HG02870 (cell line): ENCODE measurements at regions not wholly inside any gene's neighbourhood (a gene's known extent, or its start where the extent isn't known, plus 50 kb on each side); places are given as distances from the start of the nearest gene placed in this dataset.
"Not testable (repeated sequence)": the region's sequence is repeated elsewhere in the genome, so short reads cannot be mapped to it uniquely, and the experiment has no call there.

Source experiments
- ATAC-seq: cut with Tn5 transposase; IDR thresholded peaks from one replicate; pipeline ENCODE4 v1.9.1; 2021; ENCODE audit warnings: mild to moderate bottlenecking, moderate library complexity; ENCODE audit not compliant: unreplicated experiment

DNA sequence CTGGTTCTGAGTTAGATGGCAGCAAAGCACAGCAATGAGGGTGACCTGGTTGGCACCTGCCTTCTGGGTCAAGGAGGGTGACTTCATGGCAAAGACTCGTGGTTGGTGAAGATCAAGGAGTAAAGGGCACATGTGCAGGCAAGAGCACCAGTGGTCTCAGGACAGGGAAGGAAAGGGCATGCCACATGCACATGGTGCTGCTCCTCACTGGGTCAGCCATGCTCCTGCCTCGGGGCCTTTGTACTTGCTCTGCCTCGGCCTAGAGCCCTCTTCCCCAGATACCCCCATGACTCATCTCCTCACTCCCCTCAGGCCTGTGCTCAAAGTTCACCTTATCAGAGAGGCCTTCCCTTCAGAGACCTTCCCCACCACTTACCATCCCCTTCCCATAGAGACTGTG lies 106.7 kb upstream of the KDM7A start:
- no peak for ATAC-seq

DNA sequence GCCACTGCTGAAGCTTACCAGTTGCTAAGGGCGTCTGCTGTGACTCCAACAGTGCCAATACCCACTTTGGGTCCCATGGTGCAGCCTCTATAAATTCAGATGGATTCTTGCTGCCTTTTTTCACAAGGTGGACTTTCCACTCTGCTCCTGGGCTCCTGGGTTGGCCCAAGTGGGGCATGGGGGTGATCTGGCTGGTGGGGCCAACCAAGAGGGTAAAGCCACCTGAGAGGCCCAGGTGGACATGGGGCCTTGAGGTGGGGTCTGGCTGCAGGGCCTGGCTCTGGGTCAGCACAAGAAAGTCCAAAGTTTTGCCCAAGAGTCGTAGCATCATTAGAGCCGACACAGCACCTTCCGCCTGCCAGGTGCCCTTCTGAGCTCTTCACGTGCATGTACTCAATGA lies 105.2 kb upstream of the KDM7A start:
- no peak for ATAC-seq

DNA sequence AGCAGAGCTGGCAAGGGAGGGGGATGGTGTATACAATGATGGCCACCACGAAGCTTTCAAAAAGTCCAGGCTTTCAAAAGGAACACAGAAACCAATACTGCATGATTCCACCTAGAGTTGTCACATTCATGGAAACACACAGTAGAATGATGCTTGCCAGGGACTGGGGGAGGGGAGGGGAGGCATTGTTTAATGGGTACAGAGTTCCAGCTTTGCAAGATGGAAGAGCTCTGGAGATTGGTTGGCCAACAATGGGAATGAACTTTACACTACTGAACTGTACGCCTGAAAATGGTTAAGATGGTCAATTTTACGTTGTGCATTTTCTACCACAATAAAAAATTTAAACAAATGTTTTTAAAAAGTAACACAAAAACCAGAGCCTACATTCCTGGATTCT lies 104.5 kb upstream of the KDM7A start:
- no peak for ATAC-seq

DNA sequence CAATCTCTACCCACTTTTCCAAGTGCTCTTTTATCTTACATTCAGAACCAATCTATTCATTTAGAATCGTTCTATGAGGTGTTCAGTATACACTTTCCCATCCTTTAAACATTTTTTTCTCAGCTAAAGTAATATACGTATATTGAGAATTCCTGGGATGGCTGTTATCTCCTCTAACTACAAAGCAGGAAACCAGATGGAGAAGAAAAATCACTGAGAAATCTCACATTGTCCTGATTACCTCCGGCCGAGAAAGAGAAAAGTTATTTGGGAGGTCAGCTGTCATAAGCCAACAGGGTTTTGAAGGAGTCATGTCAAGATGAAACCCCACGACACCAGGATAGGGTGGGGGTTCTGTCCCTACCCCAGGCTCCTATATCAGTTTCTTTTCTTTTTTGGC lies 99.2 kb upstream of the KDM7A start:
- ATAC-seq: no peak

DNA sequence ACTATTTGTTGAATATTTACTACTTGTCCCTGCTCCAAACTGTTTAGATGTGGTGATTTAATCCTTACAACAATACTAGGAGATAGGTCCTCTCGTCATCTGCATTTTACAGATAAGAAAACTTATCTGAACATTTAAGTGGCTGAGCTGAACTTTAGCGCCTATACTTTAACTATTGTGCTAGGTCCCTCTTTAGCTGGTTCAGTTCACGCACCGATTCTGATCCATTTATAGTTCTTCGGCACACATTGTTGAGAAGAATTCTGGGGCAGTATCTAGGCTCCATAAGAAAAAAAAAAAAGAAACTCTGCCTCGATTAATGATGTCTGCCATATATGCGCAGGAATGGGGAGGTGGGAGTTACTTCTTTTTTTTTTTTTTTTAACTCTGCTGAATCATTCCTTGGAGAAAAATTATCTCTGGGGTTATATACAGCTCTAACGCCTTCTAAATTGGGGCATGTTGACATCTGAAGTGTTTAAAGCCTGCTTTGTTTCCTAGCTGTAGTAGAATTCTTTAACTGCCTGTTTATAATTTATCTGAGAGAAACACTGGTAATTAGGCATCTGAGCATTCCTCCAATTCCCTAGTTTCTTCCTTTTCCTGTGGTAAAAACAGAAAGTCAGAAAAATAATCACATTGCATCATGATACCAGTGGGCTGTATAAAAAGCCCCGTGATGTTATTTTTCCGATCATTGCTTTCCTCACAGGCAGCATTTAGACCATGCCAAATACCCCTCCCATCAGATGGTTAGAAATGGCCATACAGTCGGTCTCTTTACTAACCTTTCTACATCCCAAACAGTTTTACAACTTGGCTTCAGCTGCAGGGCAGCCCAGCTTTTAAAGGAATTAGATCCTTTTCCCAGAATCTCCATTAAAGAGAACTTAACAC lies 98.5 kb upstream of the KDM7A start:
- ATAC-seq: no peak

DNA sequence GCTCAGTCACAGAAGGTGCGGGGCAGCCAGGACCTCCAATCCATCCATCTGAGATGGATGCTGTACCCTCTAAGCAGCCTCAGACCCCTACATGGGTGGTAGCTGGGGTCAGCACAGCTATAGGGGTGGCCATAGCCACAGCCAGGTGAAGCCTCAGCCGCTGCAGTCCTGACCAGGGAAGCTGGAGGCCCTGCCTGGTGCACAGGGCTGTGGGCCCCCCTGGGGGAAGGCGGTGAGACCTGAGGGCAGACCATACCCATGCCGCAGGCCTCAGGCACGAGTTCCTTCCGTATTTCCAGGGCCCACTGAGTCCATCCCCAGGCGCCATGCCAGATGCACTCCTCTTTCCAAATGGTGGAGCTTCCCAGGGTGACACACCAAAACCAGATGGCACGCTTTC lies 96.6 kb upstream of the KDM7A start:
- ATAC-seq: no peak

DNA sequence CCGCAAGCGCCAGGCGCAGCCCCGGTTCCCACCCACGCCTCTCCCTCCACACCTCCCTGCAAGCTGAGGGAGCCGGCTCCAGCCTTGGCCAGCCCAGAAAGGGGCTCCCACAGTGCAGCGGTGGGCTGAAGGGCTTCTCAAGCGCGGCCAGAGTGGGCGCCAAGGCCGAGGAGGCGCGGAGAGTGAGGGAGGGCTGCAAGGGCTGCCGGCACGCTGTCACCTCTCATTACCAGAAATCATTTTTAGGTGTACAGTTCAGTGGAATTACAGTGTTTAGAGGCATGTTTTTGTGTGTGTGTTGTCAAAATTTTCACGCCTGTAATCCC lies 94.8 kb upstream of the KDM7A start:
- not testable (repeated sequence) for ATAC-seq

DNA sequence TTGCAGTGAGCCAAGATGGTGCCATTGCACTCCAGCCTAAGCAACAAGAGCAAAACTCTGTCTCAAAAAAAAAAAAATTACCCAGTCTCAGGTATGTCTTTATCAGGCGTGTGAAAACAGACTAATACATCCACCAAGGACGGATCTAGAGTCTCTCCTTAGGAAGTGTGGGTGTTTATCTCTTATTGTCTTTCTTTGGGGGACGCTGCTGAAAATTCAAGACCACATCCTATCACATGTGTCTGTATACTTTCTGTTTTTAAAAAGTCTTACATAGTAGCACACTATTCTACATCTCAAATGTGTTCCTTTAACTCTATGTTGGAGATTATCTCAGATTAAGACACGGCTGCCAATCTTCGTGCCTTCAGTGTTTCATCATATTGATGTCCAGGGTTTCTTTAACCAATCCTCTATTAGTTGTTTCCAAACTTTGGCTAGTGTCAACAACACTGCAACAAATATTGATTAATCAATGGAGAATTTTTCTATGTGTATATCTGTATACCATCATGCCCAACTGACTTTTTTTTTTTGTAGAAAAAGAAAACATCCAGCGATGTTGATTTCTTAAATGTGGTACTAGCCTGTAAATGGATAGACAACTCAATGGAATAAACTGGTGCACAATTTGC lies 92.3 kb upstream of the KDM7A start:
- no peak for ATAC-seq

DNA sequence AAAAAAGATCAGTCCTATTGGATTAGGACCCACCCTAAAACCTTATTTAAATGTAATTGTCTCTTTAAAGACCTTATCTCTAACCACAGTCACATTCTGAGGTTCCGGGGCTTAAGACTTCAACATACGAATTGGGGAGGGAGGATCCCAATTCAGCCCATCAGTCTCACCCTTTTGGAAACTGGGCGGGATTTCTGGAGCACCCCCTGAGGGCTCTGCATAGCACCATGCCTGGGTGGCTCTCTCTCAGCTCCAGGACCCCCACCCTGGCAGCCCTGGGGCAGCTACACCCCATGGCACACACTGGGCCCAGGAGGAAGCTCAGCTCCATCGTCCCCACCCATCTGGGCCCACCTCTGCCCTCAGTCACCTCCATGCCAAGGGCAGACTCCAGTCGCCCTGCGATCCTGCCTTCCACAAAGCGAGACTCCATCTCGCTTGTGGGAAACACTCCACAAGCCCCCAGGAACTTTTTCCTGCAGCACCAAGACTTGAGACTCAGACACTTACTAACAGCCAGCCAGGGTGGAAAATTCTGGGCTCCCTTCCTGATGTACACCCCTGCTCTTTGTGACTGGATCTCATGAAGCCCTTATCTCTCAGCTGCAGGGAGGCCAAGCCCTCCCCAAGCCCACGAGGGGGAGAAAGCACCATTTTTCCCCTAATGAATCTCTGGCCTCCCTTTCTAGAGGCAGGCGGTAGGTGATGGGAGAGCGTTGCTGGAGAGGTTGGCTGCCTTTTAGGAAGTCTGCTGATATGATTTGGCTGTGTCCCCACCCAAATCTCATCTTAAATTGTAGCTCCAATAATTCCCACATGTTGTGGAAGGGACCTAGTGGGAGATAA lies 90.8 kb upstream of the KDM7A start:
- ATAC-seq: no peak

DNA sequence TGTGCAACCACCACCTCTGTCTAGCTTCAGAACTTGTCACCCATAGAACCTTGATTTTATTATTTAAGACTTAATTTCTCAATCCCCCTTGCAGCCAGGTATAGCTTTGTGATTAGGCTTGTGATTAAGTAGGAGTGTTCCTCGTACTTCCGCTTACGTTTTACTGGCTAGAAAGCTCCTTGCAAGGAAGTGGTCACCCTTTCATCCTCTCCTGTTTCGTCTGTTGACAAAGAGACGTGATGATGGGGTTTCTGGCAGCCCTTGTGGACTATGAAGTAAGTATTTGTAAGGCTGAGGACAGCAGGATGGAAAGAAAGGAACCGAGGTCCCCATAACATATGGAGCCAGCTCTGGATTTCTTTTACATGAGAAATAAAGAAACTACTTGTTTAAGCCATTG lies 86.5 kb upstream of the KDM7A start:
- ATAC-seq: no peak

DNA sequence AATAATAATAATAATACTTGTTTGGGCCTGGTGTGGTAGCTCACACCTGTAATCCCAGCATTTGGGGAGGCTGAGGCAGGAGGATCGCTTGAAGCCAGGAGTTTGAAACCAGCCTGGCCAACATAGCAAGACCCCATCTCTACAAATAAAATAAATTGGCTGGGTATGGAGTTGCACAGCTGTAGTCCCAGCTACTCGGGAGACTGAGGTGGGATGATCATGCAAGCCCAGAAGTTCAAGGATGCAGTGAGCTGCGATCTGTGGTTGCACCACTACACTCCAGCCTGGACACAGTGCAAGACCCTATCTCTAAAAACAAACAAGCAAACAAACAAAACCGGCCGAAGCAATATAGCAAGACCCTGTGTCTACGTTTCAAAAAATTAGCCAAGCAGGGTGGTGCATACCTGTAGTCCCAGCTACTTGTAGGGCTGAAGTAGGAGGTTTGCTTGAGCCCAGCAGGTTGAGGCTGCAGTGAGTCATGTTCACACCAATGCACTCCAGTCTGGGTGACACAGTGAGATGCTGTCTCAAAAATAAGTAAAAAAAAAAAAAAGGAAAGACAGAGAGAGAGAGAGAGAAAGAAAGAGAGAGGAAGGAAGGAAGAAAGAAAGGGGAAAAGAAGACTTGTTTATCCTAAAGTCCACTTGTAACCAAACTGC lies 85.6 kb upstream of the KDM7A start:
- ATAC-seq: no peak

DNA sequence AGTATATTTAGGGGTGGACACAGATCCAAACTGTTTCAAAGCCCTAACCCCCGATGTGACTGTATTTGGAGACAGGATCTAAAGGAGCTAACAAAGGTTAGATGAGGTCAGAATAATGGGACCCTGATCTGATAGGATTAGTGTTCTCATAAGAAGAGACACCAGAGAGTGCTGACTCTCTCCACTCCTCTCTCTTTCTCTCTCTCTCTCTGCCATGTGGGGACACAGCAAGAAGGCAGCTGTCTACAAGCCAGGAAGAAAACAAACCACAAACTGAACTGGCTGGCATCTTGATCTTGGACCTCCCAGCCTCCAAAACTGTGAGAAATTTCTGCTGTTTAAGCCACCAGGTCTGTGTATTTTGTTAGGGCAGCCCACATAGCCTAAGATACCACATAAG lies 84.7 kb upstream of the KDM7A start:
- ATAC-seq: no peak

DNA sequence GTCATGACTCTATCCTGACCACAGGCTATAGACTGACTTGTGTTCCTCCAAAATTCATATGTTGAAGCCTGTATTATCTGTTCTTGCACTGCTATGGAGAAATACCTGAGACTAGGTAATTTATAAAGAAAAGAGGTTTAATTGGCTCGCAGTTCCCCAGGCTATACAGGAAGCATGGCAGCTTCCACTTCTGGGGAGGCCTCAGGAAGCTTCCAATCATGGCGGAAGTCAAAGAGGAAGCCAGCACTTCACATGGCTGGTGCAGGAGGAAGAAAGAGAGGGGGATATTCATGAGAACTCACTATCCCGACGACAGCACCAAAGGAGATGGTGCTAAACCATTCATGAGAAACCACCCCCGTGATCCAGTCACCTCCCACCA lies 84.3 kb upstream of the KDM7A start:
- no peak for ATAC-seq

DNA sequence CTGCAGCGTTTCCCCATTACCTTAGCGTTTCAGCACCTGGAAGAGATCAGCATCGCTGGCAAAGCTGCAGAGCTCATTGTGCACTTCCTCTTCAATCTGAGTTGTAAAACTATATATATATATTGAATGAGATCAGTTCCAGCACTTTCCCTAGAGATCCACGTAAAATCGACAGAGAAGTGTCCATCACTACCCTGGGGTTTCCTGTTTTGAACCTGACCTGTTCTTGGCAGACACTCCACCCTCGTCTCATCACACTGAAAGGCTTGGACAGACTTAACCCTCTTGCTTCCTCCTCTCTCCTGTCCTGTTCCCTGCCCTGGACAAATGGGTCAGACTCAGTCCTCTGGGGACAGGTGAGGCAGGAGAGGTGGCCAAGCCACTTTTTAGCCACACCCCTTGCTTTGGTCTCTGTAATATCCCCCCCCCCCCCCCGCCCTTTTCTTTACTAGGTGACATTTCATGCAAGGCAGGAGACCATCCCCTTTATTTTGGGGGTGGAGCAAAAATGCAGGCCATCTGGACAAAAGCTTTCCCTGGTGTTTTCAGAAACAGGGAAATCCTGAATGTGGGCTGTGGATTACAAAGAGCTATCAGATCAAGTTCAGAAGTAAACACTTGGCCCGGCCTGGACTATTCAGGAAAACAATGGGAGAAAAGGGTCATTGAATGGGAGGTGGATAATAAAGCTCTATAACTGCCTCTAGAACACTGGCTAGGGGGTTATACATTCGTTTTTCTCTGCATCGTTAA lies 83.7 kb upstream of the KDM7A start:
- no peak for ATAC-seq

DNA sequence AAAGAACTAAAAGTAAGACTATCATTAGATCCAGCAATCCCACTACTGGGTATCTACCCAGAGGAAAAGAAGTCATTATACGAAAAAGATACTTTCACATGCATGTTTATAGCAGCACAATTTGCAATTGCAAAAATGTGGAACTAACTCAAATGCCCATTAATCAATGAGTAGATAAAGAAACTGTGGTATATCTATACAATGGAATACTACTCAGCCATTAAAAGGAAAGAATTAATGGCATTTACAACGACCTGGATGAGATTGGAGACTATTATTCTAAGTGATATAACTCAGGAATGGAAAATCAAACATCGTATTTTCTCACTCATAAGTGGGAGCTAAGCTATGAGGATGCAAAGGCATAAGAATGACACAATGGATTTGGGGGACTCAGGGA lies 80.5 kb upstream of the KDM7A start:
- ATAC-seq: not testable (repeated sequence)

DNA sequence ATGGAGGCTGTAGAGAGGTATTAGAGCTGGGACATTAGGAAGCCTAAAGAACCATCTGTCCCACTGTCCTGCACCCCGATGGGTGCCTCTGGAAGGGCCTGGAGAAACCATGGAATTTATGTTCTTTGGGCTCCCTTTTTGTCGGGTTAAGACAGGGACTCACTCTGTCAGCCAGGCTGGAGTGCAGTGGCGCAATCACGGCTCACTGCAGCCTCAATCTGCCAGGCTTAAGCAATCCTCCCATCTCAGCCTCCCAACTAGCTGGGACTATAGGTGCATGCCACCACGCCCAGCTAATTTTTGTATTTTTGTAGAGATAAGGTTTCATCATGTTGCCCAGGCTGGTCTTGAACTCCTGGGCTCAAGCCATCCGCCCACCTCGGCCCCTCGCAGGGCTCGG lies 78.2 kb upstream of the KDM7A start:
- ATAC-seq: not testable (repeated sequence)

DNA sequence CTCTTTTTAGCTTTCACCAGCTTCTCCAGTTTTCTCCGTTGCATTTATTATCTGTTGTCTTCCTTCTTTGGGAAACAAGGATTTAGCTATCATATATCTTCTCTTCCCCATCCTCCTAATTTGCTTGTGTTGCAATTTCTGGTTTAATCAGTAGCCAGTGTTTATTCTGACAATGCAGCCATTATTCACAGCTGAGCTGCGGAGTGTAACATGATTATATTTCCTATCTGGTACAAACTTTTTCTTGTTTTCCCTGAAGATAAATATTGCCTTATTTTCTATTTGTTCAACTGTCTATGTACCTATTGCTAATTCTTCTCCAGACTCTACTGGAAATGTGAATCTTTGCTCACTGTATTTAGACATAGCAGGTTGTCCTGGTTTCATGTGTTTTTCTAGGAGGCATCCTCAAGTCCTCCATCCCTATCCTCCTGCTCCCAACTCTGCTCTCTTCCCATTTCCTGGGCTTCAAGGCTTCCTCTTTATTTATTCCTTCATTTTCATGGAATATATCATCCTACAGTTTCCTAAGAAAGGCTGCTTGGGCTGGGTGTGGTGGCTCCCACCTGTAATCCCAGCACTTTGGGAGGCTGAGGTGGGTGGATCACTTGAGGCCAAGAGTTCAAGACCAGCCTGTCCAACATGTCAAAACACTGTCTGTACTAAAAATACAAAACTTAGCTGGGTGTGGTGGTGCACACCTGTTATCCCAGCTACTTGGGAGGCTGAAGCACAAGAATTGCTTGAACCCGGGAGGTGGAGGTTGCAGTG lies 72.4 kb upstream of the KDM7A start:
- no peak for ATAC-seq

DNA sequence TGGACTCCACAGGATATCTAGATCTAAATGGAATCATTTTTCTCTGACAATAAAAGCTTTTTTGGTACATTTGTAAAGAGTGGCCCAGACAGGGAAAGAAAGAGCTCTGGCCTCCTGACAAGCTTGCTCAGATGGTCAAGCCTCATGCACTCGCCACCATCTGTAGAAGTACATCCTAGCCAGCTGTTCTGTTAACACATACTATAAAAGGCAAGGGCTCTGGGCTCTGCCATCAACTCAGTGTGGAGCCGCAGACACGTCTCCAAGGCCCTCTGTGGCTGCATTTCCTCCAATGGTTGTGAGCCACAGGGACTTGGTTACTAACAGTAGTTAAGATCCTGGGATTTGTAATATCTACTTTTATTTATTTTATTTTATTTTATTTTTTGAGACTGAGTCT lies 70.8 kb upstream of the KDM7A start:
- ATAC-seq: no peak

DNA sequence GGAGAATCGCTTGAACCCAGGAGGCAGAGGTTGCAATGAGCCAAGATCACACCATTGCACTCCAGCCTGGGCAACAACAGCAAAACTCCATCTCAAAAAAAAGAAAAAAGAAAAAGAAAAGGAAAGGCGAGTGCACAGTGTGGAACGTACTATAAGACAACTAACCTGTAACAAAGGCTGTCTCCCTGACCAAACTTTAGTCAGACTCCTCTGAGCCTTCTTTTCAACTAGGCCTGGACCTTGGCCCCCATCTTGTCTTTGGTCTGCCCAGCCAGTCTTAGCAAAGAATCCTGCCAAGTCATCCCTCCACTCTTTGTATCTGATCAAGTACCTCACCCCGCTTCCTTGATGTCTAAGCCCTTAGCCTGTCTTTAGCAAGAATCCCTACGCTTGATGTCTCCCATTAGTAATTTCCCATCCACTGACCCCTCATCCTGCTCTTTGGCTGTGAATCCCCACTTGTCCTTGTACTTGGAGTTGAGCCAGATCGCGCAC lies 68.9 kb upstream of the KDM7A start:
- ATAC-seq: no peak
